ENCODE measurements at regions not wholly inside any gene's neighbourhood (a gene's known extent, or its start where the extent isn't known, plus 50 kb on each side); places are given as distances from the start of the nearest gene placed in this dataset.

DNA sequence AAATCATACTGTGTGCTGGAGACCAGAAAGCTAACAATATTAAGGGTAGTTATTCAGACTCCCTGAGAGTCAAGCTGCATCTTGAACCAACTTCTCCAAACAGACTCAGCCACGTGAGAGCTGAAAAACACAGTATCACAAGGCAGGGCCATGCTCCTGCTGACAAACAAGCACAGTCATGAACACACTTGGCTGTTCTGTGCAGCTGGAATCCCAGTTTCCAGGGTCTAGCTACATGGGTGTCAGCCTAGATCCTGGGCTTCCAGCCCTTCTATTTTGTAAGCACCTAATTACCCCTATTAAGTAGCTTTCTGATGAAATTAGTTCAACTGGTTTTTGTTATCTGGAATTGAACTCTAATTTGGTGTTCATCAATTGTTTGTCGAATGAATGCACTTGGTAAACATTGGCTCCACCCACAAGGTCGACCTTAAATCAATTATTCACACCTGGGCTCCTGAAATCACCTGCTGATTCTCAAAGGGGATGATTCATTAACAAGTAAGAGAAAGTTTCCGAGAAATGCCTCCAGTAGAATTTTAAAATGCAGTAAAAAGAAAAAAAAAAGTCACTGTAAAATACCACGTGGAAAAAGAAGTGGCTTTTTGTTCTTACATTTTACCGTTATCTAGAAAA lies 179.3 kb downstream of the ZC3H11B start:
- H3K4me1 ChIP-seq (ENCODE audit: control insufficient read depth, extremely low read depth, insufficient read depth, low read length) = no peaks in the 10 kb centered on the region
- no peak for DNase-seq (ENCODE audit: low read depth in 2 of 2)
- TF ChIP-seq CTCF (conservative IDR thresholded peaks at IDR 0.05 in 1 of 2, IDR thresholded peaks at IDR 0.05 in 1 of 2; ENCODE audit: low read depth in 1 of 2, low read length in 2 of 2) (no peak), EZH2 (IDR thresholded peaks at IDR 0.05; ENCODE audit: low read length, missing control alignments) (no peak)

GRCh38 chr1:219433001-219433400 lies 179.9 kb downstream of the ZC3H11B start:
- no peaks in the 10 kb centered on the region for H3K27me3 ChIP-seq (ENCODE audit: control insufficient read depth, insufficient read depth, low read length)
- no peak overlapping the region for H2AFZ ChIP-seq (ENCODE audit: low read length)
- H3K27ac ChIP-seq (ENCODE audit: insufficient read depth, low read length) = no peak overlapping the region

More for the DNA sequence above, 179.3 kb downstream of the ZC3H11B start:
- Histone ChIP-seq H3K27me3 (ENCODE audit: control insufficient read depth, insufficient read depth, low read length) (no peaks in the 10 kb centered on the region), H3K4me2 (ENCODE audit: extremely low read depth, insufficient read depth, low read length) (no peak overlapping the region), H3K36me3 (ENCODE audit: control insufficient read depth, insufficient read depth, low read length) (no peaks in the 10 kb centered on the region), H3K79me2 (ENCODE audit: control insufficient read depth, insufficient read depth, low read length) (no peaks in the 10 kb centered on the region), H3K4me3 (replicated peaks in 1 of 4; ENCODE audit: control extremely low read depth in 1 of 4, insufficient read depth in 1 of 4, low read depth in 3 of 4, low read length in 4 of 4) (no peak overlapping the region), H3K9me3 (ENCODE audit: control insufficient read depth, insufficient read depth, low read depth, low read length) (no peaks in the 10 kb centered on the region), H4K20me1 (ENCODE audit: control insufficient read depth, extremely low read depth, insufficient read depth, low read length) (no peaks in the 10 kb centered on the region), H2AFZ (ENCODE audit: low read length) (no peak overlapping the region), H3K9ac (ENCODE audit: insufficient read depth, low read length) (no peak overlapping the region), H3K27ac (ENCODE audit: insufficient read depth, low read length) (no peak overlapping the region)

DNA sequence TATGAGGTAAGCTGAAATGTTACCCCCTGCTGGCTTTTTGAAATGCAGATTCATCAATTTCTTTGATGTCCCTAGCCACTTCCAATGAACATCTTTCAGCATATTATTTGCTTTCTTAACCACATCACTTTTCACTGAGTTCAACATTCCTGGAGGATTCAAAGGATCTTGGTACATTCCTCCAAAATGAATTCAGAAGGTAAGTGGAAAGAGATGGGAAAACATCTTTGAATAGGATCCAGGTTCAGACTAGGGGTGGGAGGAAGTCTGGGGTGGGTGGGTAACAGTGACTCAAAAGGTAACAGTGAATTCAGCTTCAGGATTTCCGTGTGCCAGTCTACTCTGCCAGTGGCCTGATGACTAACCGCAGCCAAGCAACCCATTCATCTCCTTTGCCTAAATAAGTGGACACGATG lies 180.7 kb downstream of the ZC3H11B start:
- TF ChIP-seq CTCF (conservative IDR thresholded peaks at IDR 0.05 in 1 of 2, IDR thresholded peaks at IDR 0.05 in 1 of 2; ENCODE audit: low read depth in 1 of 2, low read length in 2 of 2) = no peak
- TF ChIP-seq EZH2 (IDR thresholded peaks at IDR 0.05; ENCODE audit: low read length, missing control alignments) = no peak
- Histone ChIP-seq H3K4me1 (ENCODE audit: control insufficient read depth, extremely low read depth, insufficient read depth, low read length) (no peaks in the 10 kb centered on the region), H3K4me3 (replicated peaks in 1 of 4; ENCODE audit: control extremely low read depth in 1 of 4, insufficient read depth in 1 of 4, low read depth in 3 of 4, low read length in 4 of 4) (no peak overlapping the region), H4K20me1 (ENCODE audit: control insufficient read depth, extremely low read depth, insufficient read depth, low read length) (no peaks in the 10 kb centered on the region), H3K36me3 (ENCODE audit: control insufficient read depth, insufficient read depth, low read length) (no peaks in the 10 kb centered on the region), H3K4me2 (ENCODE audit: extremely low read depth, insufficient read depth, low read length) (no peak overlapping the region), H2AFZ (ENCODE audit: low read length) (no peak overlapping the region), H3K9me3 (ENCODE audit: control insufficient read depth, insufficient read depth, low read depth, low read length) (no peaks in the 10 kb centered on the region), H3K9ac (ENCODE audit: insufficient read depth, low read length) (no peak overlapping the region), H3K79me2 (ENCODE audit: control insufficient read depth, insufficient read depth, low read length) (no peaks in the 10 kb centered on the region), H3K27ac (ENCODE audit: insufficient read depth, low read length) (no peak overlapping the region), H3K27me3 (ENCODE audit: control insufficient read depth, insufficient read depth, low read length) (no peaks in the 10 kb centered on the region)
- peak in 1 of 2 donors; percentile 62 for DNase-seq (ENCODE audit: low read depth in 2 of 2)

More at GRCh38 chr1:219433001-219433400, 179.9 kb downstream of the ZC3H11B start:
- no peak overlapping the region for H3K9ac ChIP-seq (ENCODE audit: insufficient read depth, low read length)
- H3K36me3 ChIP-seq (ENCODE audit: control insufficient read depth, insufficient read depth, low read length) = no peaks in the 10 kb centered on the region
- H3K9me3 ChIP-seq (ENCODE audit: control insufficient read depth, insufficient read depth, low read depth, low read length) = no peaks in the 10 kb centered on the region
- H3K4me2 ChIP-seq (ENCODE audit: extremely low read depth, insufficient read depth, low read length) = no peak overlapping the region
- no peaks in the 10 kb centered on the region for H3K4me1 ChIP-seq (ENCODE audit: control insufficient read depth, extremely low read depth, insufficient read depth, low read length)
- TF ChIP-seq EZH2 (IDR thresholded peaks at IDR 0.05; ENCODE audit: low read length, missing control alignments) = no peak
- no peak for TF ChIP-seq CTCF (conservative IDR thresholded peaks at IDR 0.05 in 1 of 2, IDR thresholded peaks at IDR 0.05 in 1 of 2; ENCODE audit: low read depth in 1 of 2, low read length in 2 of 2)
- DNase-seq (ENCODE audit: low read depth in 2 of 2) = peak in 1 of 2 donors; percentile 66
- H3K4me3 ChIP-seq (replicated peaks in 1 of 4; ENCODE audit: control extremely low read depth in 1 of 4, insufficient read depth in 1 of 4, low read depth in 3 of 4, low read length in 4 of 4) = no peak overlapping the region
- no peaks in the 10 kb centered on the region for H3K79me2 ChIP-seq (ENCODE audit: control insufficient read depth, insufficient read depth, low read length)
- no peaks in the 10 kb centered on the region for H4K20me1 ChIP-seq (ENCODE audit: control insufficient read depth, extremely low read depth, insufficient read depth, low read length)
